ENCODE measurements at regions not wholly inside any gene's neighbourhood (a gene's known extent, or its start where the extent isn't known, plus 50 kb on each side); places are given as distances from the start of the nearest gene placed in this dataset.

GRCh38 chr12:126271159-126271558, 1205.9 kb downstream of the AACS start (continued):
- TF ChIP-seq, protein P1, sequence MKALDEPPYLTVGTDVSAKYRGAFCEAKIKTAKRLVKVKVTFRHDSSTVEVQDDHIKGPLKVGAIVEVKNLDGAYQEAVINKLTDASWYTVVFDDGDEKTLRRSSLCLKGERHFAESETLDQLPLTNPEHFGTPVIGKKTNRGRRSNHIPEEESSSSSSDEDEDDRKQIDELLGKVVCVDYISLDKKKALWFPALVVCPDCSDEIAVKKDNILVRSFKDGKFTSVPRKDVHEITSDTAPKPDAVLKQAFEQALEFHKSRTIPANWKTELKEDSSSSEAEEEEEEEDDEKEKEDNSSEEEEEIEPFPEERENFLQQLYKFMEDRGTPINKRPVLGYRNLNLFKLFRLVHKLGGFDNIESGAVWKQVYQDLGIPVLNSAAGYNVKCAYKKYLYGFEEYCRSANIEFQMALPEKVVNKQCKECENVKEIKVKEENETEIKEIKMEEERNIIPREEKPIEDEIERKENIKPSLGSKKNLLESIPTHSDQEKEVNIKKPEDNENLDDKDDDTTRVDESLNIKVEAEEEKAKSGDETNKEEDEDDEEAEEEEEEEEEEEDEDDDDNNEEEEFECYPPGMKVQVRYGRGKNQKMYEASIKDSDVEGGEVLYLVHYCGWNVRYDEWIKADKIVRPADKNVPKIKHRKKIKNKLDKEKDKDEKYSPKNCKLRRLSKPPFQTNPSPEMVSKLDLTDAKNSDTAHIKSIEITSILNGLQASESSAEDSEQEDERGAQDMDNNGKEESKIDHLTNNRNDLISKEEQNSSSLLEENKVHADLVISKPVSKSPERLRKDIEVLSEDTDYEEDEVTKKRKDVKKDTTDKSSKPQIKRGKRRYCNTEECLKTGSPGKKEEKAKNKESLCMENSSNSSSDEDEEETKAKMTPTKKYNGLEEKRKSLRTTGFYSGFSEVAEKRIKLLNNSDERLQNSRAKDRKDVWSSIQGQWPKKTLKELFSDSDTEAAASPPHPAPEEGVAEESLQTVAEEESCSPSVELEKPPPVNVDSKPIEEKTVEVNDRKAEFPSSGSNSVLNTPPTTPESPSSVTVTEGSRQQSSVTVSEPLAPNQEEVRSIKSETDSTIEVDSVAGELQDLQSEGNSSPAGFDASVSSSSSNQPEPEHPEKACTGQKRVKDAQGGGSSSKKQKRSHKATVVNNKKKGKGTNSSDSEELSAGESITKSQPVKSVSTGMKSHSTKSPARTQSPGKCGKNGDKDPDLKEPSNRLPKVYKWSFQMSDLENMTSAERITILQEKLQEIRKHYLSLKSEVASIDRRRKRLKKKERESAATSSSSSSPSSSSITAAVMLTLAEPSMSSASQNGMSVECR (CRISPR knock-in tag; IDR thresholded peaks at IDR 0.05; ENCODE audit: borderline replicate concordance): no peak
- no peak for TF ChIP-seq ZNF416 (CRISPR knock-in tag; IDR thresholded peaks at IDR 0.05)
- TF ChIP-seq RORB (CRISPR knock-in tag; IDR thresholded peaks at IDR 0.05): no peak
- TF ChIP-seq, protein P2, sequence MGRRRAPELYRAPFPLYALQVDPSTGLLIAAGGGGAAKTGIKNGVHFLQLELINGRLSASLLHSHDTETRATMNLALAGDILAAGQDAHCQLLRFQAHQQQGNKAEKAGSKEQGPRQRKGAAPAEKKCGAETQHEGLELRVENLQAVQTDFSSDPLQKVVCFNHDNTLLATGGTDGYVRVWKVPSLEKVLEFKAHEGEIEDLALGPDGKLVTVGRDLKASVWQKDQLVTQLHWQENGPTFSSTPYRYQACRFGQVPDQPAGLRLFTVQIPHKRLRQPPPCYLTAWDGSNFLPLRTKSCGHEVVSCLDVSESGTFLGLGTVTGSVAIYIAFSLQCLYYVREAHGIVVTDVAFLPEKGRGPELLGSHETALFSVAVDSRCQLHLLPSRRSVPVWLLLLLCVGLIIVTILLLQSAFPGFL (CRISPR knock-in tag; IDR thresholded peaks at IDR 0.05; ENCODE audit: borderline replicate concordance): no peak
- TF ChIP-seq, protein P3, sequence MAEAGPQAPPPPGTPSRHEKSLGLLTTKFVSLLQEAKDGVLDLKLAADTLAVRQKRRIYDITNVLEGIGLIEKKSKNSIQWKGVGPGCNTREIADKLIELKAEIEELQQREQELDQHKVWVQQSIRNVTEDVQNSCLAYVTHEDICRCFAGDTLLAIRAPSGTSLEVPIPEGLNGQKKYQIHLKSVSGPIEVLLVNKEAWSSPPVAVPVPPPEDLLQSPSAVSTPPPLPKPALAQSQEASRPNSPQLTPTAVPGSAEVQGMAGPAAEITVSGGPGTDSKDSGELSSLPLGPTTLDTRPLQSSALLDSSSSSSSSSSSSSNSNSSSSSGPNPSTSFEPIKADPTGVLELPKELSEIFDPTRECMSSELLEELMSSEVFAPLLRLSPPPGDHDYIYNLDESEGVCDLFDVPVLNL (CRISPR knock-in tag; IDR thresholded peaks at IDR 0.05; ENCODE audit: borderline replicate concordance, low read depth): no peak

GRCh38 chr12:126282691-126283090, 1217.5 kb downstream of the AACS start:
- CTCF ChIA-PET: no interaction called here
- H3K4me3 Mint-ChIP-seq: no peak overlapping the region
- peaks cover 23% of the 10 kb centered on the region for H3K27me3 Mint-ChIP-seq (ENCODE audit: low read depth)
- TF ChIP-seq IRF2 (CRISPR knock-in tag; IDR thresholded peaks at IDR 0.05; ENCODE audit: borderline replicate concordance, low read depth) (no peak), ZNF396 (CRISPR knock-in tag; IDR thresholded peaks at IDR 0.05; ENCODE audit: borderline replicate concordance) (no peak), MAX (CRISPR knock-in tag; IDR thresholded peaks at IDR 0.05) (no peak), RORB (CRISPR knock-in tag; IDR thresholded peaks at IDR 0.05) (no peak)
- no peak for ATAC-seq
- peaks cover 93% of the 10 kb centered on the region for H3K9me3 Mint-ChIP-seq
- no peak for DNase-seq (ENCODE audit: low spot score)
- no peak overlapping the region for H3K27ac Mint-ChIP-seq
- no peaks in the 10 kb centered on the region for H3K4me1 Mint-ChIP-seq
- peaks cover 79% of the 10 kb centered on the region for H3K36me3 Mint-ChIP-seq
- POLR2A ChIA-PET: no interaction called here

DNA sequence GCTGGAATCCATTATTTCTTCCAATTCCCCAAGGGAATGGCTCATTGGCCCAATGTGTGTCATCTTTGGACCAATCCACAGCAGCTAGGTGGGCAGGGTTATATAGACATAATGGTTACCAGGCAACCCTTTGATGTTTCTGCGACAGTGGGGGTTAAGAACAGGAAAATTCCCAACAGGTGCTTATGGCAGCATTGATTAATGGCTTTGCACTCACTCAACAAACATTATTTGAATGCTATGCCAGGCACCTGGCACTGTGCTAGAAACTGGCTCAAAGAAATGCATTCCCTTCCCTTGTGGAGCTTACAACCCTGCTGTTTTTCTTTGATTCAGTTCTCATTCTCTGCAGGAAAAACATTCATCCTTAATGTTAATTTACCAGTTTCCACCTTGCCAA, 1221.0 kb downstream of the AACS start:
- Mint-ChIP-seq H3K27me3 (ENCODE audit: low read depth) (peaks cover 15% of the 10 kb centered on the region), H3K9me3 (peaks cover 90% of the 10 kb centered on the region), H3K27ac (no peak overlapping the region), H3K4me3 (no peak overlapping the region), H3K36me3 (peaks cover 76% of the 10 kb centered on the region), H3K4me1 (no peaks in the 10 kb centered on the region)
- no peak for DNase-seq (ENCODE audit: low spot score)
- no peak for ATAC-seq
- CTCF ChIA-PET: no interaction called here
- no peak for TF ChIP-seq ZNF671 (CRISPR knock-in tag; IDR thresholded peaks at IDR 0.05)
- TF ChIP-seq GRHL2 (CRISPR knock-in tag; IDR thresholded peaks at IDR 0.05; ENCODE audit: insufficient replicate concordance, severe bottlenecking): no peak
- no peak for TF ChIP-seq SP1 (CRISPR knock-in tag; conservative IDR thresholded peaks at IDR 0.05)
- TF ChIP-seq ZNF219 (CRISPR knock-in tag; IDR thresholded peaks at IDR 0.05; ENCODE audit: borderline replicate concordance): no peak
- no peak for TF ChIP-seq SMAD3 (CRISPR knock-in tag; IDR thresholded peaks at IDR 0.05; ENCODE audit: borderline replicate concordance)
- no peak for TF ChIP-seq ZNF423 (CRISPR knock-in tag; IDR thresholded peaks at IDR 0.05)
- no peak for TF ChIP-seq CBFB (CRISPR knock-in tag; IDR thresholded peaks at IDR 0.05; ENCODE audit: low read depth)
- TF ChIP-seq KAT7 (CRISPR knock-in tag; IDR thresholded peaks at IDR 0.05; ENCODE audit: borderline replicate concordance): no peak
- POLR2A ChIA-PET: no interaction called here
